Glutamatergic neuron (in vitro differentiated cells): ENCODE measurements at regions not wholly inside any gene's neighbourhood (a gene's known extent, or its start where the extent isn't known, plus 50 kb on each side); places are given as distances from the start of the nearest gene placed in this dataset.

Experiments
- DNase-seq: peaks from one replicate; pipeline ENCODE4 v3.0.0; 2022
- H3K27ac Mint-ChIP-seq: one replicate; pipeline ENCODE4 v1.8.0; 2020; ENCODE audit warnings: mild to moderate bottlenecking, mixed read lengths, inconsistent platforms; ENCODE audit not compliant: unreplicated experiment
- H3K27me3 Mint-ChIP-seq: one replicate; pipeline ENCODE4 v1.8.0; 2020; ENCODE audit warnings: mild to moderate bottlenecking, moderate library complexity, mixed read lengths, inconsistent platforms; ENCODE audit not compliant: unreplicated experiment
- H3K36me3 Mint-ChIP-seq: one replicate; pipeline ENCODE4 v1.8.0; 2020; ENCODE audit warnings: mild to moderate bottlenecking, mixed read lengths, inconsistent platforms; ENCODE audit not compliant: unreplicated experiment
- H3K4me1 Mint-ChIP-seq: one replicate; pipeline ENCODE4 v1.8.0; 2020; ENCODE audit warnings: mild to moderate bottlenecking, low read depth, mixed read lengths, inconsistent platforms; ENCODE audit not compliant: unreplicated experiment
- H3K4me3 Mint-ChIP-seq: one replicate; pipeline ENCODE4 v1.8.0; 2020; ENCODE audit warnings: mild to moderate bottlenecking, mixed read lengths, inconsistent platforms; ENCODE audit not compliant: unreplicated experiment
- H3K9me3 Mint-ChIP-seq: one replicate; pipeline ENCODE4 v1.8.0; 2020; ENCODE audit warnings: mild to moderate bottlenecking, moderate library complexity, mixed read lengths, inconsistent platforms; ENCODE audit not compliant: unreplicated experiment
- TF ChIP-seq, protein P1 (sequence below): fragments of 200-600 bp; sonication (generic); IDR thresholded peaks from one replicate; pipeline ENCODE4 v1.5.0; 2021; ENCODE audit not compliant: partially characterized antibody, unreplicated experiment

DNA sequence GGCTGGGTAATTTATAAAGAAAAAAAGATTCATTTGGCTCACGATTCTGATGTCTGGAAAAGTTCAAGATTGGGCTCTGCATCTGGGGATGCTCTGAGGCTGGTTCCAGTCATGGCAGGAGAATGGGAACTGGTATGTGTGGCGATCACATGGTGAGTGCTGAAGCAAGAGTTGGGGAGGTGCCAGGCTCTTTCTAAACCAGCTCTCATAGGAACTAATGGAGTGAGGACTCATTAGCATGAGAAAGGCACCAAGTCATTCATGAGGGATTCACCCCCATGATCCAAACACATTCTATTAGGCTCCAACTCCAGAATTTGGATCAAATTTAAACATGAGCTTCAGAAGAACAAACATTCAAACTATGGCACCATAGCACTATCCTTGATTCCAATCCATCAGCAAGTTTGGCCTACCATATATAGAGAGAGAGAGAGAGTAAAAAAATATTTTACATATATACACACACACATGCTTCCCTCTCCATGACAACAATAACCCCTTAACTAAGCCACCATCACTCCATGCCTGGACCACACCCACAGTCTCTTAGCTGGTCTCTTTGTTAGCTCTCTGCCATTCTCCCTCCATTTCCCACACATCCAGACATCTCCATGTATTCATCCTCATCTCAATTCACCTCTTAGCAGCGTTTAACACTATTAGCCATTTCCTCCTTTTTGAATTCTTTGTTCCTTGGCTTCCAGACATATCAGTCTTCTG lies 57.9 kb downstream of the NPY start:
- no peak for DNase-seq
- peaks cover 1% of the 10 kb centered on the region for H3K27me3 Mint-ChIP-seq
- no peaks in the 10 kb centered on the region for H3K36me3 Mint-ChIP-seq
- no peak overlapping the region for H3K27ac Mint-ChIP-seq
- no peak overlapping the region for H3K4me3 Mint-ChIP-seq
- TF ChIP-seq, protein P1, sequence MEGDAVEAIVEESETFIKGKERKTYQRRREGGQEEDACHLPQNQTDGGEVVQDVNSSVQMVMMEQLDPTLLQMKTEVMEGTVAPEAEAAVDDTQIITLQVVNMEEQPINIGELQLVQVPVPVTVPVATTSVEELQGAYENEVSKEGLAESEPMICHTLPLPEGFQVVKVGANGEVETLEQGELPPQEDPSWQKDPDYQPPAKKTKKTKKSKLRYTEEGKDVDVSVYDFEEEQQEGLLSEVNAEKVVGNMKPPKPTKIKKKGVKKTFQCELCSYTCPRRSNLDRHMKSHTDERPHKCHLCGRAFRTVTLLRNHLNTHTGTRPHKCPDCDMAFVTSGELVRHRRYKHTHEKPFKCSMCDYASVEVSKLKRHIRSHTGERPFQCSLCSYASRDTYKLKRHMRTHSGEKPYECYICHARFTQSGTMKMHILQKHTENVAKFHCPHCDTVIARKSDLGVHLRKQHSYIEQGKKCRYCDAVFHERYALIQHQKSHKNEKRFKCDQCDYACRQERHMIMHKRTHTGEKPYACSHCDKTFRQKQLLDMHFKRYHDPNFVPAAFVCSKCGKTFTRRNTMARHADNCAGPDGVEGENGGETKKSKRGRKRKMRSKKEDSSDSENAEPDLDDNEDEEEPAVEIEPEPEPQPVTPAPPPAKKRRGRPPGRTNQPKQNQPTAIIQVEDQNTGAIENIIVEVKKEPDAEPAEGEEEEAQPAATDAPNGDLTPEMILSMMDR = no peak
- no peaks in the 10 kb centered on the region for H3K9me3 Mint-ChIP-seq
- H3K4me1 Mint-ChIP-seq = peaks cover 15% of the 10 kb centered on the region

DNA sequence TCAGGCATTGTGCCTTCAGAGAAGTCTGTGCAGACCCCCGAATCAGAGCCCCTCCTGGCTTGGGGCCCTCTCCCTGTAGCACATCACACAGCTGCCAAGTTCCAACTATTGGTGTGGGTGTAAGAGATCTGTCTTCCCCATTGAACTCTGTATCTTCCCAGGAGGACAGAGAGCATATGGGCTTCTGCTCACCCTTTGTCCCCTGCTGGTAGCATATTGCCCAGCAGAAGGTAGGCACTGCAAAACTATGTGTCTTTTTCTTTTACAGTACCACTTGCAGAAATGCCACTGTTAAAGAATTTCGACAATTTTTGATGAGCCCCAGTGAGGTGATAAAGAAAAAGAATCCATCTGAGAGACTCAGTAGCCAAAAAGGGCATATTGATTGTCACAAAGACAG lies 59.6 kb downstream of the NPY start:
- TF ChIP-seq, protein P1 = no peak
- Mint-ChIP-seq H3K4me3 (no peak overlapping the region), H3K4me1 (peaks cover 3% of the 10 kb centered on the region), H3K9me3 (no peaks in the 10 kb centered on the region), H3K36me3 (no peaks in the 10 kb centered on the region), H3K27me3 (no peaks in the 10 kb centered on the region), H3K27ac (no peak overlapping the region)
- DNase-seq = peak; percentile 25

DNA sequence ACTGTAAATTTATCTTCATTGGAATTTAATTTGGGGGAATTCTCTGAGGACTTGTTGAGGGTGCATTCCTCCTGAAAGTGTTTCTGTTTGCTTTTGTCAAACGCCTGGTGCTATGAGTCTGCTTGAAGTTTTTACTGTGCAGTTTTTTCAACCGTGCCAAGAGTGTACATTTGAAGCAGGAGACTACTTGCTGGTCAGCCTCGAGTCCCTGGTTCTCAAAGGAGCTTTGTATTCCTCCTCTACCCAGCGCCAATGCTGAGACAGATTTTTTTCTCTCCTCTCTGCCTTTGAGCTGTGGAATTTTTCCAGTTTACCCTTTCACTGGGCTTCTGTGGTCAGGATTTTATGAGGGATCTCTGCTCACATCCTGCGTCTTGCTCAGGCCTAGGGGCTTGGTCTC lies 62.1 kb downstream of the NPY start:
- Mint-ChIP-seq H3K4me3 (no peak overlapping the region), H3K27ac (no peak overlapping the region), H3K36me3 (no peaks in the 10 kb centered on the region), H3K27me3 (no peaks in the 10 kb centered on the region), H3K9me3 (peaks cover 3% of the 10 kb centered on the region), H3K4me1 (peaks cover 12% of the 10 kb centered on the region)
- no peak for DNase-seq
- TF ChIP-seq, protein P1 = no peak

DNA sequence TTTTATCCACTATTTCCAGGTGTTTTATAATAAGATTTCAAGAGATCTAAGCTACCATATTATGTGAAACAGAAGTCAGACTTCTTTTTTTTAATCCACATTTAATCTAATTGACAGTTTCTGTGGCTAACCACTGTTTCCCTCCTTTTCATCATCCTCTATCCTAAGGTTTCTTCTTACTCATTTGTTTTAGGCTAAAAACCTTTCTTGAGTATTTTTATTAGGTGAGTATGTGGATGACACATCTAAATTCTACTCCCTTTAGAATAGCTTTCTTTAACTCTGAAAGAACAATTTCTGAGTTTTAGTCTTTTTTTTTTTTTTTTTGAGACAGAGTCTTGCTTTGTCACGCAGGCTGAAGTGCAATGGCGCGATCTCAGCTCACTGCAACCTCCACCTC lies 62.7 kb downstream of the NPY start:
- Mint-ChIP-seq H3K27ac (no peak overlapping the region), H3K9me3 (peaks cover 3% of the 10 kb centered on the region), H3K36me3 (no peaks in the 10 kb centered on the region), H3K27me3 (no peaks in the 10 kb centered on the region), H3K4me1 (peaks cover 12% of the 10 kb centered on the region), H3K4me3 (no peak overlapping the region)
- DNase-seq = no peak
- TF ChIP-seq, protein P1 = no peak

DNA sequence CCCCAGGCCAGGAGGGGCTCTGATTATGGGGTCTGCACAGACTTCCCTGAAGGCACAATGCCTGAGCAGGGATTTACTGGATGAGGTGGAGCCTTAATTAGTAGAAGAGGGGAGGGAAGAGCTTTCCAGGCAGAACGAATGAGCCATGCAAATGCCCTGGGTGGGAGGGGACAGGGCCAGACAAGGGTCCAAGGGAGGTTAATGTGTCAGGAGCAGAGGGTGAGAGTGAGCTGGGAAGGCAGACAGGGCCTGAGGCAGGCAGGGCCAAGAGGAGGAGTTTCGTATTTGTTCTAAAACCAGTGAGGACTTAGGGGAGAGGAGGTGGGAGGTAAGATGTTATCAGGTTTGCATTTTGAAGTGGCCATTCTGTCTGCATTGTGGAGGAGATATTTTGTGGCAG lies 65.3 kb downstream of the NPY start:
- DNase-seq = peak; percentile 25

More for the DNA sequence above, 65.3 kb downstream of the NPY start:
- Mint-ChIP-seq H3K36me3 (peaks cover 8% of the 10 kb centered on the region), H3K9me3 (peaks cover 3% of the 10 kb centered on the region), H3K4me1 (peaks cover 12% of the 10 kb centered on the region), H3K27ac (peak overlapping the region; percentile 33), H3K27me3 (no peaks in the 10 kb centered on the region), H3K4me3 (peak overlapping the region; percentile 45)
- TF ChIP-seq, protein P1 = no peak
